Esophagus muscularis mucosa (tissue), 4 donors: ENCODE measurements at regions not wholly inside any gene's neighbourhood (a gene's known extent, or its start where the extent isn't known, plus 50 kb on each side); places are given as distances from the start of the nearest gene placed in this dataset.

ENCODE experiments used
- DNase-seq: peaks from one replicate; pipeline ENCODE4 v3.0.0-alpha.2; 2017; ENCODE audit errors: extremely low spot score
- H3K27ac ChIP-seq, 4 donors: fragments of 200-600 bp; sonication (generic); replicated peaks in 1 of 4; 1 replicate in 3 of 4; 2 replicates in 1 of 4; pipeline ENCODE4 v1.5.1; 2016 to 2019; ENCODE audit warnings: mild to moderate bottlenecking in 1 of 4
- H3K27me3 ChIP-seq, 4 donors: fragments of 200-600 bp; sonication (generic); one replicate each; pipeline versions ENCODE4 v1.5.1 to v1.6.0; 2016 to 2019
- H3K36me3 ChIP-seq, 4 donors: fragments of 200-600 bp; sonication (generic); one replicate each; pipeline ENCODE4 v1.5.1; 2016 to 2019
- H3K4me1 ChIP-seq, 4 donors: fragments of 200-600 bp; sonication (generic); one replicate each; pipeline ENCODE4 v1.5.1; 2016 to 2019
- H3K4me3 ChIP-seq, 4 donors: fragments of 200-600 bp; sonication (generic); 1 replicate in 2 of 4; 2 replicates in 2 of 4; pipeline ENCODE4 v1.5.1; 2016 to 2019; ENCODE audit warnings: mild to moderate bottlenecking in 4 of 4, moderate library complexity in 1 of 4
- H3K9me3 ChIP-seq, 4 donors: fragments of 200-600 bp; sonication (generic); 1 replicate in 3 of 4; 2 replicates in 1 of 4; pipeline ENCODE4 v1.5.1; 2016 to 2019
- CTCF ChIP-seq, 3 experiments: fragments of 200-600 bp in 2 of 3; fragments of 450-650 bp in 1 of 3; sonication (generic) in 2 of 3; IDR thresholded peaks; one replicate each; pipeline ENCODE4 v1.5.1; 2017 to 2019; ENCODE audit warnings: antibody characterized with exemption in 3 of 3, mild to moderate bottlenecking in 2 of 3, moderate library complexity in 1 of 3
- EP300 ChIP-seq: sonication (generic); formaldehyde crosslinking; IDR thresholded peaks from one replicate; pipeline ENCODE4 v1.6.1; 2017; ENCODE audit warnings: antibody characterized with exemption
- POLR2A ChIP-seq: fragments of 450-650 bp; IDR thresholded peaks from one replicate; pipeline ENCODE4 v1.6.1; 2017; ENCODE audit warnings: antibody characterized with exemption, moderate library complexity, mild to moderate bottlenecking, low read depth
- POLR2AphosphoS5 ChIP-seq, 2 donors: sonication (generic); formaldehyde crosslinking; IDR thresholded peaks; one replicate each; pipeline ENCODE4 v1.6.1; 2017; ENCODE audit warnings: antibody characterized with exemption in 2 of 2
- WGBS: methylation state at CpG from one replicate; pipeline ENCODE4 v1.1.5; 2018; 5-methylcytosine and 5-hydroxymethylcytosine counted together
- intact Hi-C: fragments of 100-400 bp; cut with DNase I; formaldehyde crosslinking; loops from one replicate; pipeline ENCODE4 v1.15.1; 2023

- Histone ChIP-seq H3K27ac (no peak overlapping the region), H3K4me3 (no peak overlapping the region), H3K36me3 (no peaks in the 10 kb centered on the region), H3K27me3 (no peaks in the 10 kb centered on the region), H3K4me1 (no peaks in the 10 kb centered on the region), H3K9me3 (no peaks in the 10 kb centered on the region)
- intact Hi-C loops, result no loop called here
- TF ChIP-seq POLR2A, result no peak
- TF ChIP-seq CTCF (IDR thresholded peaks at IDR 0.05), result no peak
- no peak for TF ChIP-seq EP300
- no peak for TF ChIP-seq POLR2AphosphoS5 (IDR thresholded peaks at IDR 0.05)
- DNase-seq, result no peak
Measured at GRCh38 chr11:29009426-29009825, 901.2 kb downstream of the METTL15 start.

GRCh38 chr11:29008481-29008880 is 900.3 kb downstream of the METTL15 start:
- no peak for DNase-seq

GRCh38 chr11:29006668-29007067 is 898.5 kb downstream of the METTL15 start:
- WGBS, result 89% methylated on average over 3 of the region's 3 CpGs
- no peak overlapping the region for H3K4me3 ChIP-seq
- intact Hi-C loops, result no loop called here
- TF ChIP-seq EP300 (no peak), POLR2A (no peak), CTCF (IDR thresholded peaks at IDR 0.05) (no peak), POLR2AphosphoS5 (IDR thresholded peaks at IDR 0.05) (no peak)
- H3K36me3 ChIP-seq, result no peaks in the 10 kb centered on the region
- H3K27ac ChIP-seq, result no peak overlapping the region
- no peak for DNase-seq
- no peaks in the 10 kb centered on the region for H3K9me3 ChIP-seq
- H3K4me1 ChIP-seq, result no peaks in the 10 kb centered on the region
- H3K27me3 ChIP-seq, result no peaks in the 10 kb centered on the region

More at GRCh38 chr11:29008481-29008880, 900.3 kb downstream of the METTL15 start:
- Histone ChIP-seq H3K36me3 (no peaks in the 10 kb centered on the region), H3K27ac (no peak overlapping the region), H3K27me3 (no peaks in the 10 kb centered on the region), H3K9me3 (no peaks in the 10 kb centered on the region), H3K4me3 (no peak overlapping the region), H3K4me1 (no peaks in the 10 kb centered on the region)
- TF ChIP-seq CTCF (IDR thresholded peaks at IDR 0.05) (no peak), POLR2A (no peak), POLR2AphosphoS5 (IDR thresholded peaks at IDR 0.05) (no peak), EP300 (no peak)
- intact Hi-C loops, result no loop called here

- H3K9me3 ChIP-seq, result no peaks in the 10 kb centered on the region
- 77% methylated on average over 4 of the region's 4 CpGs for WGBS
- intact Hi-C loops, result no loop called here
- H3K36me3 ChIP-seq, result no peaks in the 10 kb centered on the region
- no peaks in the 10 kb centered on the region for H3K27me3 ChIP-seq
- H3K4me1 ChIP-seq, result no peaks in the 10 kb centered on the region
- DNase-seq, result no peak
- no peak overlapping the region for H3K27ac ChIP-seq
- TF ChIP-seq EP300, result no peak
- no peak for TF ChIP-seq POLR2A
- no peak for TF ChIP-seq POLR2AphosphoS5 (IDR thresholded peaks at IDR 0.05)
- no peak for TF ChIP-seq CTCF (IDR thresholded peaks at IDR 0.05)
- H3K4me3 ChIP-seq, result no peak overlapping the region
Measured at GRCh38 chr11:29005401-29005980, 897.3 kb downstream of the METTL15 start.

DNA sequence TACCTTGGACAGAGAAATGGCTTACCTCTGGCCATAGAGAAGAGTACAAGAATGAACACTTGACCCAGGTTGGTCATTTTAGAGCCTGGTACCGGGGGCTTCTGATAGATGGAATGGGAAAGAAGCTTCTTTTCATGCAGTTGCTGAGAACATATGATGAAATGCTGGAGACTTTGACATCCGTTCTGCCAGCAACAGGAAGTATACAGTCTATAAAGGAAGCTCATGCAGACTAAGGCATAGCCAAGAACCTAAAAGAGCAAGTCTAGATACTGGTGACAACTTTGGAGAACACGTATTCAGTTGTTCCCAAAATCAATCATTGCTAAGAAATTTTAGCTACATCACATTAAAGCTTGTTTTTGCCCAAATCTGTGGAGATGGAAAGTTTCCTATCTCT is 894.6 kb downstream of the METTL15 start:
- no peak for TF ChIP-seq EP300
- TF ChIP-seq CTCF (IDR thresholded peaks at IDR 0.05), result no peak
- no peak for TF ChIP-seq POLR2A
- TF ChIP-seq POLR2AphosphoS5 (IDR thresholded peaks at IDR 0.05), result no peak
- Histone ChIP-seq H3K27me3 (no peaks in the 10 kb centered on the region), H3K27ac (no peak overlapping the region), H3K4me3 (no peak overlapping the region), H3K36me3 (no peaks in the 10 kb centered on the region), H3K4me1 (no peaks in the 10 kb centered on the region), H3K9me3 (no peaks in the 10 kb centered on the region)
- no peak for DNase-seq
- 70% methylated on average over 3 of the region's 3 CpGs for WGBS
- intact Hi-C loops, result no loop called here
